ENCODE measurements at regions not wholly inside any gene's neighbourhood (a gene's known extent, or its start where the extent isn't known, plus 50 kb on each side); places are given as distances from the start of the nearest gene placed in this dataset.

DNA sequence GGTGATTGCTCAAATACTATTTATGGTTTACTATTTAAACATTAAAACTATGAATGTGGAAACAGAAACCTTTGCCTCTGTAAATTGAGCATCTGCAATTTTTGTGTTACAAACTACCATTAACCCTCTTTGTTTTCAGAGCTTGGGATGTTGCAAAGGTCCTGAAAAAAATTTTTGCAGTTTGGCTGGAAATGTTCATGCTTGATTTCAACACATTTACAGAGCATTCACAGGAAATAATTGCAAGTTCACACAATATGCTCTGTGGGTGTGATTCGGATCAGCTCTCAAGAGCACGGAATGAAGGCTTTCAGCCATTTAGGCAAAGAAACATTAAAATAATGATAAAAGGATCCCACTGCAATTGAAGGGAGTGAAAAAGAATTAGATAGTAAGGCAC lies 232.9 kb downstream of the ATP23 start:
- Histone ChIP-seq H3K27me3 (ENCODE audit: low read depth) (no peaks in the 10 kb centered on the region), H3K4me1 (no peaks in the 10 kb centered on the region), H3K36me3 (no peaks in the 10 kb centered on the region), H3K27ac (no peak overlapping the region), H3K9me3 (no peaks in the 10 kb centered on the region), H3K4me3 (no peak overlapping the region)
- intact Hi-C loops (cut with DNase I), result no loop called here
- TF ChIP-seq CTCF (IDR thresholded peaks at IDR 0.05), result no peak
- DNase-seq, result no peak
- no peak for ATAC-seq

DNA sequence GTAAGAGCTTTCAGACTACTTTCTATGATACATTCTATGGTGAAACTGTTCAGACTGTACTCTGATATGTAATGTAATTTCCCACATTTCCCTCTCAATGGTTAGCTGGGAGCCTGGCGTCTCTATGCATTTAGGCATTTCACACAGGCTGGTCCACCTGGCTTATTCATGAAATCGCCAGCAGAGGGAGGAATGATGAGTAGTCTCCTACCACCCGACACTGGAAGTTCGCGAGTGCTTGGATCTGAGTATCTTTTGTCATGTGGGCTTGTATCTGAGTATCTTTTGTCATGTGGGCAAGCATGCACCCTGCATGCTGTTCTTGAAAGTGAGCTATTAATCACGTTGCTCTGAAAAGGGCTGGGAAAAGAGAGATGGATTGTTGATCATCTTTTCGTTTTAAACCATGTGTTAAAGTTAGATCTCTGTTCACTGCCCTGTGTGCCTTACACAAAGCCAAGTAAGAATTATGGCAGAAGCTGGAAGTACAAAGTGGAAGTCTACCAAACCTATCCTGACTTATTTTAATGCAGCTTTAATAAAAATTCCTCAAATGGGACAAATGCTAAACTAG lies 235.0 kb downstream of the ATP23 start:
- peak in 1 of 2 donors; percentile 49 for ATAC-seq
- Histone ChIP-seq H3K4me3 (no peak overlapping the region), H3K9me3 (no peaks in the 10 kb centered on the region), H3K36me3 (no peaks in the 10 kb centered on the region), H3K27me3 (ENCODE audit: low read depth) (no peaks in the 10 kb centered on the region), H3K4me1 (no peaks in the 10 kb centered on the region), H3K27ac (no peak overlapping the region)
- intact Hi-C loops (cut with DNase I), result no loop called here
- TF ChIP-seq CTCF (IDR thresholded peaks at IDR 0.05), result peak; percentile 49
- no peak for DNase-seq

DNA sequence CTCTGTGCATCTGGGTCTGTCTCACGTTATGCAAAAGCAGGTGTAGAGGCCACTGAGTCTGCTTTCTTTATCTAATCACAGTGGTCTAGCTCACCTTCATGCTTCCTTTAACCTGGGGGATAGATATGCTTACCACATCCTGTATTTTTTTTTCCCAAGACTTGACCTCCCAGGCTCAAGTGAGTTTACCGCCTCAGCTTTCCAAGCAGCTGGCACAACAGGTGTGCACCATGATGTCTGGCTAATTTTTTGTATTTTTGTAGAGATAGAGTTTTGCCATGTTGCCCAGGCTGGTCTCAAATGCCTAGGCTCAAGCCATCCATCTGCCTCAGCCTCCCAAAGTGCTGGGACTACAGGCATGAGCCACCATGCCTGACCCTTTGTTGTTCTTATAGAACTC lies 236.0 kb downstream of the ATP23 start:
- Histone ChIP-seq H3K27me3 (ENCODE audit: low read depth) (no peaks in the 10 kb centered on the region), H3K4me1 (no peaks in the 10 kb centered on the region), H3K9me3 (no peaks in the 10 kb centered on the region), H3K36me3 (no peaks in the 10 kb centered on the region), H3K27ac (no peak overlapping the region), H3K4me3 (no peak overlapping the region)
- intact Hi-C loops (cut with DNase I), result no loop called here
- DNase-seq, result no peak
- no peak for ATAC-seq
- no peak for TF ChIP-seq CTCF (IDR thresholded peaks at IDR 0.05)

GRCh38 chr12:58184212-58184611 lies 242.8 kb downstream of the ATP23 start:
- Histone ChIP-seq H3K4me1 (no peaks in the 10 kb centered on the region), H3K27me3 (ENCODE audit: low read depth) (no peaks in the 10 kb centered on the region), H3K36me3 (no peaks in the 10 kb centered on the region), H3K9me3 (peaks cover 7% of the 10 kb centered on the region), H3K27ac (no peak overlapping the region), H3K4me3 (no peak overlapping the region)
- intact Hi-C loops (cut with DNase I), result no loop called here
- TF ChIP-seq CTCF (IDR thresholded peaks at IDR 0.05), result no peak
- DNase-seq (no peak), ATAC-seq (no peak)

DNA sequence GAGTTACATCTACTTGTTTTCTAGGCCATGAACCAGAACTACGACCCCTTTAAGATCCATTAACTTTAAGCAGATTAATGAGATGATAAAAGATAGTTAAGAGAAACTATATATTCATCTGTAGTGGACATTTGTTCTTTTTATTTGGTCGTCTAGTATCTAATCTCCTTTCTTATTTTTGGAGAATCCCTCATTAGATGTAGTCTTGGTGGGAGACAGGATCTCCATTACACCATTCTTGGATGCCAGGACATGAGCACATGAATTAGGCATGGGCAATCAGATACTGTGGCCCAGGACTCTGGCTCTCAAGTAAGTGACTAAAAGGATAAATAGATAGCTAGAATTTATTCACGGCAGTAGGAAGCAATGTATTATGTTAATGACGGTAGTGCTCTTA lies 245.0 kb downstream of the ATP23 start:
- DNase-seq, result no peak
- Histone ChIP-seq H3K27ac (no peak overlapping the region), H3K36me3 (no peaks in the 10 kb centered on the region), H3K9me3 (peaks cover 7% of the 10 kb centered on the region), H3K4me3 (no peak overlapping the region), H3K4me1 (no peaks in the 10 kb centered on the region), H3K27me3 (ENCODE audit: low read depth) (no peaks in the 10 kb centered on the region)
- no peak for ATAC-seq
- TF ChIP-seq CTCF (IDR thresholded peaks at IDR 0.05), result no peak
- intact Hi-C loops (cut with DNase I), result no loop called here

DNA sequence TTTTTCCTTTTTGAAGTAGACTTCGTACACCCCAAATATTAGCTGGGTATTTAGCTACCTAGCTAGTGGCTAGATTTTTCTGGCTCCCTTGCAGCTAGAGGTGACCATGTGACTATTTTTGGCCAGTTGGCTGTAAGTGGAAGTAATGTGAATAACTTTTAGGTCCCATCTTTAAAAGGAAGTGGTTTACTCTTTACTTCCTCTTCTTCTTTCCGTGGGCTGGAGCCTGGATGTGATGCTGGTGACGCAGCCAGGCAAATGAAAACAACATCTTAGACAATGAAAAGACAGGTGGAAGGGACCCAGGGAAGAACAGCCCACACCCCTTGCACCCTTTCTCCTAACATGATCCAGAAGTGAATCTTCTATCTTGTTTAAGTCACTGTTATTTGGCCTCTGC lies 245.5 kb downstream of the ATP23 start:
- H3K4me3 ChIP-seq, result no peak overlapping the region
- H3K36me3 ChIP-seq, result no peaks in the 10 kb centered on the region

More for the DNA sequence above, 245.5 kb downstream of the ATP23 start:
- intact Hi-C loops (cut with DNase I), result no loop called here
- no peak for TF ChIP-seq CTCF (IDR thresholded peaks at IDR 0.05)
- Histone ChIP-seq H3K27ac (no peak overlapping the region), H3K4me1 (no peaks in the 10 kb centered on the region), H3K27me3 (ENCODE audit: low read depth) (no peaks in the 10 kb centered on the region), H3K9me3 (peaks cover 7% of the 10 kb centered on the region)
- ATAC-seq (no peak), DNase-seq (no peak)
